PFSK-1 (cell line): ENCODE measurements at regions not wholly inside any gene's neighbourhood (a gene's known extent, or its start where the extent isn't known, plus 50 kb on each side); places are given as distances from the start of the nearest gene placed in this dataset.

ENCODE experiments used
- FOXP2 ChIP-seq: optimal IDR thresholded peaks from 2 replicates; pipeline ENCODE3; 2011; ENCODE audit warnings: borderline replicate concordance, control low read depth, inconsistent platforms; ENCODE audit not compliant: insufficient read depth; ENCODE audit errors: extremely low read length, extremely low read depth
- POLR2AphosphoS5 ChIP-seq: IDR thresholded peaks from 2 replicates; pipeline ENCODE4 v1.6.1; 2012; ENCODE audit warnings: low read depth, mild to moderate bottlenecking, control low read depth, low read length, moderate library complexity
- REST ChIP-seq, 2 experiments: IDR thresholded peaks; 2 replicates each; pipeline versions ENCODE4 v1.6.1 to v1.8.0; 2011 to 2012; ENCODE audit warnings: low read depth in 2 of 2, low read length in 2 of 2, control low read depth in 1 of 2, inconsistent platforms in 1 of 2, mild to moderate bottlenecking in 1 of 2, moderate library complexity in 1 of 2; ENCODE audit not compliant: insufficient read depth in 1 of 2
- SIN3A ChIP-seq: IDR thresholded peaks from 2 replicates; pipeline ENCODE4 v1.6.1; 2012; ENCODE audit warnings: mild to moderate bottlenecking, low read length, moderate library complexity, borderline replicate concordance; ENCODE audit not compliant: insufficient read depth
- TAF1 ChIP-seq: IDR thresholded peaks from 2 replicates; pipeline ENCODE4 v1.6.1; 2012; ENCODE audit warnings: low read length, control low read depth, borderline replicate concordance; ENCODE audit not compliant: insufficient read depth

GRCh38 chr1:81050390-81050789 lies 750.3 kb upstream of the ADGRL2 start:
- TF ChIP-seq TAF1 (no peak), SIN3A (no peak), FOXP2 (no peak), REST (IDR thresholded peaks at IDR 0.05; ENCODE audit: insufficient read depth in 1 of 2, low read depth in 2 of 2, low read length in 2 of 2) (no peak), POLR2AphosphoS5 (no peak)

DNA sequence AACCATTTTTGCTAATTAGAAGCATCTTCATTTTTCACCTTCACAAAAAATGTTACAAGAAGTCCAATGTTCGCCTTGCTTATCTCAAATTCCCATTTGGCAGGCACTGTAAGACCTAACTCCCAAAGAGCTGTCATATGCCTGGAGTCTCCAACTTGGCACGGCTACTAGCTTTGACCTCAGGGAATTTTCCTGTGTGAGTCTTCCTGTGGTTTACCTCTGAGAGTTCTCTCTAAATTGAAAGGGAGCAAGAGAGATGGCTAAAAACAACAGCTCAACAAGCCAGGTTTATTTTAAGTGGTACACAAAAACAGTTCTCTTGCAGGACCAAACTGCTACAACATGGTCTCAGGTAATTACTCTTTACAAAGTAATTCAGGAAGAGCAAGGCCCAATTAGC lies 756.0 kb upstream of the ADGRL2 start:
- no peak for TF ChIP-seq FOXP2
- TF ChIP-seq POLR2AphosphoS5, result no peak
- TF ChIP-seq TAF1, result no peak
- TF ChIP-seq REST (IDR thresholded peaks at IDR 0.05; ENCODE audit: insufficient read depth in 1 of 2, low read depth in 2 of 2, low read length in 2 of 2), result no peak
- TF ChIP-seq SIN3A, result no peak

DNA sequence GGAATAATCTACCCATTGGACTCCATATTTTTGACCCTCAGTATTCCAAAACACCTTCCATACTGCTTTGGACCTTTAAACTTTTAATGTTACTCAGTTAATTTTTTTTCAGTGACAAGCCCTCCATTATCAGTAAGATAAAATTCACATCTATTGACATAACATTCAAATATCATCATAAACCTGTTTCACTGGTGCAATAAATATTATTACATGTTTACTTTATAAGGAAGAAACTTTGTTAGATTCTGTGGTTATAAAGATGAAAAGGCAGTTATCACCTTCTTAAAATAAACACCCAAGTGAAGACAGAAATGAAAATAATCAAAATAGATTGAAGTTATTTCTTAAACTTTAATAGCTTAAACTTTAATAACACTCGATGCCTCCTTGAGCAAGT lies 758.5 kb upstream of the ADGRL2 start:
- TF ChIP-seq TAF1 (no peak), FOXP2 (no peak), REST (IDR thresholded peaks at IDR 0.05; ENCODE audit: insufficient read depth in 1 of 2, low read depth in 2 of 2, low read length in 2 of 2) (no peak), POLR2AphosphoS5 (no peak), SIN3A (no peak)

DNA sequence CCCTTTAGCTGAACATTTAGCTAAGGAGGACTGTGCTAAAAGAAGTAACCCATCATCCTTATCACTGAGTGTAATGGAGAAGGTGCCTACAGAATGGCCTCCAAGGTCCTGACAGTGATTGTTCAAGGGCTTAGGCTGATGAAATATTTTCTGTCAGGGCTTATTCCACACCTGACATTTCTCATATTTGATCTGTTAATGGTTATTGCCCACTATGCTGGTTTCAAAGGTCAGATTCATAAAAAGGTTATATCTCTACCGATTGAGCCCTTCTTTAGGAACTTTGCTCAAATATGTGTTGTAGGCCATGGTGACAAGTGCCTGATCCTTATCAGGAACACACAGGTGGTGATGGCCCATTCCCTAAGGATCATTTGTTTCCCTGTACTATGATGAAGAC lies 766.4 kb upstream of the ADGRL2 start:
- TF ChIP-seq SIN3A (no peak), POLR2AphosphoS5 (no peak), TAF1 (no peak), REST (IDR thresholded peaks at IDR 0.05; ENCODE audit: insufficient read depth in 1 of 2, low read depth in 2 of 2, low read length in 2 of 2) (no peak), FOXP2 (no peak)

DNA sequence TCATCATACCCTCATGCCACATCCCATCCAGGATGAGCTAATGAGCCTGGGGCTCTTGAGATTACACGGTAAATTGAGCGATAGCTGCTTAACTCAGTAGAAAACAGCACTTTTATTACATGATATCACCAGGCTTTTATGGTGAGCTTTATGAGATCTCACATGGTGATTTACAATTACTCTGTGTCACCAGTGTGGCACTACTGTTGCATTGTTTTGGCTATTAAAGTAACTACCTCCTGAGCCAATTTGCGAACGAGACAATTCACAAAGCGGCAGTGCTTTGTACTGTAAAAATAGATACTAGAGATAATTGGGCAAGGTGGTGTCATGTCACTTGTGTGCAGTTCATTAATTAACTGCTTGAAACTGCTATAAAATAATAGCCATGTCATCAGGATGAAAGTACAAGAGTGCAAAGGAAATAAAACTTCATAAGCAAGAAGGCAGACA lies 767.7 kb upstream of the ADGRL2 start:
- no peak for TF ChIP-seq SIN3A
- TF ChIP-seq TAF1, result no peak
- no peak for TF ChIP-seq POLR2AphosphoS5
- no peak for TF ChIP-seq REST (IDR thresholded peaks at IDR 0.05; ENCODE audit: insufficient read depth in 1 of 2, low read depth in 2 of 2, low read length in 2 of 2)
- no peak for TF ChIP-seq FOXP2
